Activated CD8-positive, alpha-beta memory T cell treated with anti-CD3 and anti-CD28 coated beads, Interleukin-2, amount 10 ng/mL, durations not matched to agents 7 days and 5 days (primary cell): ENCODE measurements at regions not wholly inside any gene's neighbourhood (a gene's known extent, or its start where the extent isn't known, plus 50 kb on each side); places are given as distances from the start of the nearest gene placed in this dataset.
"Not testable (repeated sequence)": the region's sequence is repeated elsewhere in the genome, so short reads cannot be mapped to it uniquely, and the experiment has no call there.

Experiments
- ATAC-seq: fragments of 150-1000 bp; cut with Tn5 transposase; one replicate; pipeline ENCODE4 v1.10.0; 2021; ENCODE audit warnings: moderate library complexity
- CTCF ChIA-PET: fragments of 350-600 bp; sonication (Branson Sonifier 250); formaldehyde crosslinking; loops from one replicate; lab custom pipeline; 2021; ENCODE audit warnings: antibody characterized with exemption; lab: Charles Lee
- DNase-seq: peaks from one replicate; pipeline ENCODE4 v3.0.0-alpha.2; 2020
- H3K27ac Mint-ChIP-seq: one replicate; pipeline ENCODE4 v1.8.0; 2021; ENCODE audit warnings: mild to moderate bottlenecking, mixed read lengths
- H3K27me3 Mint-ChIP-seq: one replicate; pipeline ENCODE4 v1.8.0; 2021; ENCODE audit warnings: mixed read lengths
- H3K36me3 Mint-ChIP-seq: one replicate; pipeline ENCODE4 v1.8.0; 2021; ENCODE audit warnings: mild to moderate bottlenecking, mixed read lengths
- H3K4me1 Mint-ChIP-seq: one replicate; pipeline ENCODE4 v1.8.0; 2021; ENCODE audit warnings: mixed read lengths
- H3K4me3 Mint-ChIP-seq: one replicate; pipeline ENCODE4 v1.8.0; 2021; ENCODE audit warnings: mild to moderate bottlenecking, moderate library complexity, mixed read lengths
- H3K9me3 Mint-ChIP-seq: one replicate; pipeline ENCODE4 v1.8.0; 2022; ENCODE audit warnings: low read depth, mixed read lengths

DNA sequence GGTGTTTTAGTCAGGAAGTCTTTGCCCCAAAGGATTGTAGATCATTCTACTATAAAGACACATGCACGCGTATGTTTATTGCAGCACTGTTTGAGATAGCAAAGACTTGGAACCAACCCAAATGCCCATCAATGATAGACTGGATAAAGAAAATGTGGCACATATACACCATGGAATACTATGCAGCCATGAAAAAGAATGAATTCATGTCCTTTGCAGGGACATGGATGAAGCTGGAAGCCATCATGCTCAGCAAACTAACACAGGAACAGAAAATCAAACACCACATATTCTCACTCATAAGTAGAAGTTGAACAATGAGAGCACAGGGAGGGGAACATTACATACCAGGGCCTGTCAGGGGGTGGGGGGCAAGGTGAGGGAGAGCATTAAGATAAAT lies 340.8 kb upstream of the TENM3 start:
- H3K27me3 Mint-ChIP-seq, H3K27ac Mint-ChIP-seq, ATAC-seq, H3K4me3 Mint-ChIP-seq, H3K36me3 Mint-ChIP-seq, CTCF ChIA-PET, H3K4me1 Mint-ChIP-seq, DNase-seq: not testable (repeated sequence)
- H3K9me3 Mint-ChIP-seq: peaks cover 10% of the 10 kb centered on the region

DNA sequence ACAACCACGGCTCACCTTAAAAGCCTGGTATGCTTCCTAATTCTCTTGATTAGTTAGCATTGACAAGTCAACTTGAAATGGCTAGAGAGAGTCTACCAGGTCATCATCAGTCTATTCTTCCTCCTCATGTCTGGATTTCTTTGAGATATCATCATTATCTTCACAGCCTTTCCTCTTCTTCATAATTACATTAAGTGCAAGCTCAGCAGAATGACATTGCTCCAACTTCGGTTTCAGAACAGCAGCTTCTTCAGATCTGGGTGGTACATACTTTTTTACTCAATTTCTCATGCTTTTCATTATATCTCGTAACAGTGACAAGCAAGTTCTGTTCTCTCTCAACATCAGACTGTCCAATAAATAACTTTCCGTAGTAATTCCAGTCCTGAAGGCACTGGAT lies 337.5 kb upstream of the TENM3 start:
- DNase-seq (no peak), ATAC-seq (no peak)
- CTCF ChIA-PET: no interaction called here
- Mint-ChIP-seq H3K4me3 (no peak overlapping the region), H3K9me3 (peaks cover 10% of the 10 kb centered on the region), H3K27ac (no peak overlapping the region), H3K27me3 (no peaks in the 10 kb centered on the region), H3K4me1 (no peaks in the 10 kb centered on the region), H3K36me3 (no peaks in the 10 kb centered on the region)

DNA sequence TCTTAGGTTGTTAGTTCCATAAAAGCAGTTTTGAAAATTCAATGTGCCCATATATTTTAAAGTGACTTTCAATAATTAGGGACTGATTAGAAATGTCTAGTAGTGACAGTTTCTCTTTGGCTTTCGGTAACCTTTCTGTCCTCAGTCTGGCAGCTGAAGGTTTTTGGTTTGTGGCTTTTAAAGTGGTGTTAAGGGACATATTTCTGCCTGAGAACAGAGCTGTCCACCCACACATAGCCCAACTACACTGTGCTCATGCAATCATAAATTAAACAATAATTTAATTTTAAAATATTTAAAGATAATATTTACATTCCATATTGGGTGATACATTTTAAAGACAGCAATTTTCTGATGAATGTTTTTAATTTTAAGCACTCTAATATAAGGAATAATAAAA lies 335.0 kb upstream of the TENM3 start:
- H3K4me1 Mint-ChIP-seq: no peaks in the 10 kb centered on the region
- ATAC-seq (no peak), DNase-seq (no peak)
- CTCF ChIA-PET: no interaction called here
- H3K36me3 Mint-ChIP-seq: no peaks in the 10 kb centered on the region
- H3K27ac Mint-ChIP-seq: no peak overlapping the region
- H3K27me3 Mint-ChIP-seq: no peaks in the 10 kb centered on the region
- H3K9me3 Mint-ChIP-seq: peaks cover 17% of the 10 kb centered on the region
- no peak overlapping the region for H3K4me3 Mint-ChIP-seq

DNA sequence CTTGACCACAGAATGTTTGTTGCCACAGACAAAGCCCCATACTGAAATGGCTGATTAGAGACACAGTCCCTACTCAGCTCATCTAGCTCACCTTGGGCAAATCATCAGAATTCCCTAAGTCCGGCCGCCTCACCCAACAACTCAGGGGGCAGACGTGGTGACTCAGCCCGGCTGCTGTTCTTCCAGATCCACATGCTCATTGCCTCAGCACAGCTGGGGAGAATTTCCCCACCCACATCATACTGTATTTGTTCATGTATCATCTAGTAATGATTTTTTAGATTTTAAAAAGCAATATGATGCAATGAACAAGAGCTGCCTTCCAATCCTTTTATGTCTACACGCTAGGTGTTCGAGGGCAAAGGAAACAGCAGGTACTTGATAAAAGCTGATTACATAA lies 333.8 kb upstream of the TENM3 start:
- H3K36me3 Mint-ChIP-seq: no peaks in the 10 kb centered on the region
- ATAC-seq: no peak
- no peaks in the 10 kb centered on the region for H3K27me3 Mint-ChIP-seq
- DNase-seq: no peak
- H3K4me1 Mint-ChIP-seq: no peaks in the 10 kb centered on the region
- CTCF ChIA-PET: no interaction called here
- H3K9me3 Mint-ChIP-seq: peaks cover 11% of the 10 kb centered on the region
- H3K4me3 Mint-ChIP-seq: no peak overlapping the region
- no peak overlapping the region for H3K27ac Mint-ChIP-seq

DNA sequence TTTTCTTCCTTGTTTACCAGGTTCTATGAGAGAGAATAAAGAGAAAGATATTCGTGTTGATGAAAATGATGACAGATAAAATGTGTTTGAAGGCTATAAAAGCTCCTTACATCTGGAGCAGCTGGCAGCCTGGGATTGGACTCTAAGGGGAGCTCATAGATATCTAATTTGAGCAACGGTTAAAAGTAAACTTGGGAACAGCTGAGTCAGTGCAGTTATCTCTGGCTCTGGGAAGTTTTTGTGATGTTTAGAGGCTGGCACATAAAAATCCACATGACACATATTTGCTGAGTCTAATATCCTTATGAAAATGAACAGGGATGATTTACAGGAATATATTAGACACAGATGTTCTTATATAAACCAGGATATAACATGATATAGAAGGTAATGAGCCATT lies 331.8 kb upstream of the TENM3 start:
- no peak overlapping the region for H3K27ac Mint-ChIP-seq
- H3K36me3 Mint-ChIP-seq: no peaks in the 10 kb centered on the region
- DNase-seq (no peak), ATAC-seq (no peak)
- H3K27me3 Mint-ChIP-seq: no peaks in the 10 kb centered on the region
- no peaks in the 10 kb centered on the region for H3K4me1 Mint-ChIP-seq
- H3K4me3 Mint-ChIP-seq: no peak overlapping the region
- CTCF ChIA-PET: no interaction called here
- peaks cover 10% of the 10 kb centered on the region for H3K9me3 Mint-ChIP-seq

DNA sequence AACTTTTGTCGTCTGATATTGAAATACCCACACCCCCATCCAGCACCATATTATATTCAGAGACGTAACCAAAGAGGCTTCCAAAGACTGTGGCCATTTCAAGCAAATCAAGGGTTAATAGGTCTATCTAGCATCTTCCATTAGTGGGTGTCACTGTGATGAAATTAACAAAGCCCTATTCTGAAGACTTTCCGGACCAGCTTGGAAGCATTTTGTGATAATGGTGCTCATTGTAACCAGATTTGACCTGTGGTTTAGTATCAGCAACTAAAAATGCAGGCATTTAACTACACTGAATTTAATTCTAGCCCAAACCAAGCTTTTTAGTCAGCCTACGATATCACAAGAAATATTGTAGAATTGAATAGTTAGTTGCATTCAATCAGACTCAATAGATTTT lies 309.7 kb upstream of the TENM3 start:
- no peaks in the 10 kb centered on the region for H3K27me3 Mint-ChIP-seq
- H3K36me3 Mint-ChIP-seq: no peaks in the 10 kb centered on the region
- no peak for ATAC-seq
- no peaks in the 10 kb centered on the region for H3K4me1 Mint-ChIP-seq
- no peak overlapping the region for H3K27ac Mint-ChIP-seq
- H3K9me3 Mint-ChIP-seq: peaks cover 4% of the 10 kb centered on the region
- CTCF ChIA-PET: no interaction called here
- DNase-seq: no peak
- H3K4me3 Mint-ChIP-seq: no peak overlapping the region

DNA sequence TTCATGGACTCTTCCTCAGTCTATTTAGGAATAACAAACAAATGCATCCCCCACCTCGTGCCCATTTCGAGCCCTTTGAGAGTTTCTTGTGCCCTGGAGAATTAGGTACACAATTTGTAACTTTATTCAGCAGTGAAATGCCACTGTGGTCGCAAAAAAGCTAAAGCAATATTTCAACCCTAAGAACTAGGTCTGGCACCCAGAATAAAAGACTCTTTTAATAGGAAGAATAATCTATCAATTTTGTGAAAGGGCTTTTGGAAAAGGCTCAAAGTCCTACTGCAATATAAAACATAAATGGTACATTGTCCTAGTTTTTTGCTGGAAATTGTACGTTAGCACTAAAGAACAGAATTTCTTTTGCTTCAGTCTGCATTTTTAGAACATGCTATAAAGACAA lies 304.6 kb upstream of the TENM3 start:
- Mint-ChIP-seq H3K9me3 (no peaks in the 10 kb centered on the region), H3K27ac (no peak overlapping the region), H3K4me1 (no peaks in the 10 kb centered on the region), H3K36me3 (no peaks in the 10 kb centered on the region), H3K27me3 (no peaks in the 10 kb centered on the region), H3K4me3 (no peak overlapping the region)
- ATAC-seq: no peak
- CTCF ChIA-PET: no interaction called here
- no peak for DNase-seq

DNA sequence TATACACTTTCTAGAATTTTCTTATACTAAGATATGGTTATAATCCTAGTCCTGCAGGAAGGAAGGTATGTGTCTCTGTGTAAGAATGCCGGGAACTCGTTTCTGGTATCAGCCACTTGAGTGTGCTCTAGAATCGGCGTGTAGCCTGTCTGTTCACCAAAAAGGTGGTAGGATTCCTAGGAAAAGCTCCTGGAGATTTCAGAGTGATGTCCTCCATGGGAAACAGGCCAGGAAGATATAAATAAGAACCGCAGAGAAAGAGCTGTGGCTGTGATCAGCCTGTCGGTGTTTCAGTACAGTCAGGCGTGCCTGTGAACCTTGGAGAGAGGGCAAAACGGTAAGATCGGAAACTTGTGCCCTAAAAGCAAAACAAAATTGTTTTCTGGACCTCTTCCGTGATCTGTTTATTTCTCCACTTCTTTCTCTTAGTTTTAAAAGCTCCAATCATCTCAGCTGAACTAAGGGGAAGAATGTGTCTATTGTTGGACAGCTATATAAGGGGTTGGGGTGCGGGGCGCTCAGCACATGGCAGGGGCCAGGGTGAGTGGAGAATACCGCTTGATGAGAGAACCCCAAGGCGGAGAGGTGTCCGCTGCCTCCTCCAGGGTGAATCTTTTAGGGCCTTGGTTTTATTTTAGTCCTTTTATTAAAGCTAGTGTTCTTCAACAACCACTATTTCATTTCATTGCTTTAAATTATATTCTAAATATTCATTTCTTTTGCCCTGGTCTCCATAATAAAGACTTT lies 303.8 kb upstream of the TENM3 start:
- Mint-ChIP-seq H3K4me3 (no peak overlapping the region), H3K4me1 (no peaks in the 10 kb centered on the region), H3K36me3 (no peaks in the 10 kb centered on the region), H3K27ac (no peak overlapping the region), H3K27me3 (no peaks in the 10 kb centered on the region), H3K9me3 (no peaks in the 10 kb centered on the region)
- CTCF ChIA-PET: no interaction called here
- DNase-seq (no peak), ATAC-seq (no peak)

DNA sequence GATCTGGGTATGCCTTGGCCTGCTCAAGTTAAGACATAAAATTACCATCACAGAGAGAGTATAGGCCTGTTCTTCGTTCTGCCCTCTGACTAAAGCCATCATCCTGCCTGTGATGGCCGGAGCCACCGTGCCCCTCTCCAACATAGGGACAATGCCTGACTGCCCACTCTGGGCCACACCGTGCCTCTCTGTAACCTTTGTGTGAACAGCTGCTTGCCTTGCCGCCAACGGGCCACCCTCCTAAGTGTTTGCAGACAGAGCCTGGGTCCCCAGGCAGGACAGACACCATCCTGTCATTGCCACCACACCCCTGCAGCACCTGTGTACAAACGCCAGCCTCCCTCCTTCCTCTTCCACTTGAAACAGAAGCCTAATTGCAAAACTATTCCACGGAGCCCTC lies 298.7 kb upstream of the TENM3 start:
- DNase-seq (no peak), ATAC-seq (no peak)
- Mint-ChIP-seq H3K4me3 (no peak overlapping the region), H3K27ac (no peak overlapping the region), H3K4me1 (no peaks in the 10 kb centered on the region), H3K36me3 (no peaks in the 10 kb centered on the region), H3K9me3 (no peaks in the 10 kb centered on the region), H3K27me3 (no peaks in the 10 kb centered on the region)
- CTCF ChIA-PET: no interaction called here

DNA sequence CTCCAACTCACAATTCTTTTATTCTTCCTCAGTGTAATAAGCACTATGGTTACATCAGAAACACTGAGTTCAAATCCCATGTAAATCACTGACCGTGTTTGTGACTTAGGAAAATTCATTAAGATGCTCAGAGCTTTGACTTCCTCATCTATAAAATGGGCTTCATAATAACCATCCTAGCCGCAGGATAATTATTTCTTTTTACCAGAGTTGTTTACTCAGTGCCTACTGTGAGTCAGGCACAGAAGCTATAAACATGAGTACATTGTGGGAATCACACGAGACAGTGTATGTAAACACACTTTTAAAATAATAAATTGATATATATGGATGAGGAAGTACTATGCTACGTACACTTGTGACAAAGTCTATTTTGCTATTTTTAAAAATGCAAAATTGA lies 296.3 kb upstream of the TENM3 start:
- no peak for DNase-seq
- no peaks in the 10 kb centered on the region for H3K27me3 Mint-ChIP-seq
- H3K9me3 Mint-ChIP-seq: no peaks in the 10 kb centered on the region
- CTCF ChIA-PET: no interaction called here
- no peaks in the 10 kb centered on the region for H3K4me1 Mint-ChIP-seq
- no peak for ATAC-seq
- H3K27ac Mint-ChIP-seq: no peak overlapping the region
- no peak overlapping the region for H3K4me3 Mint-ChIP-seq
- no peaks in the 10 kb centered on the region for H3K36me3 Mint-ChIP-seq

DNA sequence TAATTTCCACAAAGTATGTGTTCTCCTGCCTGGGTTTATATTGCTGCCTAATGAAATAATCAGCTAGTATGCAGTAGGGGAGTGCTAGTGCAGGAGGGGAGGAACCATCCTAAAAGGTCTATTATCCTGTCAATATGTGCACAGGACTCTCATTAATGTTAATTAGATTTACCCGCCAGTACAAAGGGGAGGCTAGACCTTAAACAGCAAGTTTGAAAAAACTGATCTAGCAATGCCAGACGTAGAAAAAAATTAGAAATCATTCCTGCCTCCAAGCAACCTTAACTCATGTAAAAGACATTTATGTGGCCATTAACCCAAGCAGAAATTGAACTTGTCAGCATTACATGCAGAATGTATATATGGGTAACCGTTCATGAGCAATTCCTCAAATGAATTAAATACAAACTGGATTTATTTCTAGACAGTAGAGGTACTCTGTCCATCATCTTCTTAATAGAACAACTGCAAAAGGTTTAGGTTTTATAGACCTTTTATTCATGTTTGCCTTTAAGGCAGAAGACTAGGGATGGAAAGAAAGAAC lies 294.3 kb upstream of the TENM3 start:
- H3K4me3 Mint-ChIP-seq: no peak overlapping the region
- DNase-seq: no peak
- no peak for ATAC-seq
- no peaks in the 10 kb centered on the region for H3K27me3 Mint-ChIP-seq
- H3K27ac Mint-ChIP-seq: no peak overlapping the region
- H3K4me1 Mint-ChIP-seq: no peaks in the 10 kb centered on the region
- no peaks in the 10 kb centered on the region for H3K36me3 Mint-ChIP-seq
- CTCF ChIA-PET: no interaction called here
- no peaks in the 10 kb centered on the region for H3K9me3 Mint-ChIP-seq

DNA sequence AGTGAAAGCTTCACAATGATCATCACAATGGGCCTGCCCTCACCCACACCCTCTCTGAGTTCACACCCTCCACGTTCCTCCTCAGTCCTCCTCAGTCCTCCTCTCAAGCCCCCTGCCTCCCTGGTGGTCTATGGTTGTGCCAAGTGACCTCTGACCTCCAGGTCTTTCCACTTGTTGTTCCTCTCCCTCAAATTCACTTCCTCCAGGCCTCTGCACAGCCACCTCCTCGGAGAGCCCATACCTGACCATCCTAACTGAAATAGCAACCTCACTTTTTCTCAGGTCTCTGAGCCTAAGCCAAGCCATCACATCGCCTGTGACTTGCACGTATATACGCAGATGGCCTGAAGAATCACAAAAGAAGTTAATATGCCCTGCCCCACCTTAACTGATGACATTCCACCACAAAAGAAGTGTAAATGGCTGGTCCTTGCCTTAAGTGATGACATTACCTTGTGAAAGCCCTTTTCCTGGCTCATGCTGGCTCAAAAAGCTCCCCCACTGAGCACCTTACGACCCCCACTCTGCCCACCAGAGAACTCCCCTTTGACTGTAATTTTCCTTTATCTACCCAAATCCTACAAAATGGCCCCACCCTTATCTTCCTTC lies 293.4 kb upstream of the TENM3 start:
- ATAC-seq (no peak), DNase-seq (no peak)
- Mint-ChIP-seq H3K9me3 (no peaks in the 10 kb centered on the region), H3K36me3 (no peaks in the 10 kb centered on the region), H3K4me3 (no peak overlapping the region), H3K27ac (no peak overlapping the region), H3K27me3 (no peaks in the 10 kb centered on the region), H3K4me1 (no peaks in the 10 kb centered on the region)
- CTCF ChIA-PET: no interaction called here

DNA sequence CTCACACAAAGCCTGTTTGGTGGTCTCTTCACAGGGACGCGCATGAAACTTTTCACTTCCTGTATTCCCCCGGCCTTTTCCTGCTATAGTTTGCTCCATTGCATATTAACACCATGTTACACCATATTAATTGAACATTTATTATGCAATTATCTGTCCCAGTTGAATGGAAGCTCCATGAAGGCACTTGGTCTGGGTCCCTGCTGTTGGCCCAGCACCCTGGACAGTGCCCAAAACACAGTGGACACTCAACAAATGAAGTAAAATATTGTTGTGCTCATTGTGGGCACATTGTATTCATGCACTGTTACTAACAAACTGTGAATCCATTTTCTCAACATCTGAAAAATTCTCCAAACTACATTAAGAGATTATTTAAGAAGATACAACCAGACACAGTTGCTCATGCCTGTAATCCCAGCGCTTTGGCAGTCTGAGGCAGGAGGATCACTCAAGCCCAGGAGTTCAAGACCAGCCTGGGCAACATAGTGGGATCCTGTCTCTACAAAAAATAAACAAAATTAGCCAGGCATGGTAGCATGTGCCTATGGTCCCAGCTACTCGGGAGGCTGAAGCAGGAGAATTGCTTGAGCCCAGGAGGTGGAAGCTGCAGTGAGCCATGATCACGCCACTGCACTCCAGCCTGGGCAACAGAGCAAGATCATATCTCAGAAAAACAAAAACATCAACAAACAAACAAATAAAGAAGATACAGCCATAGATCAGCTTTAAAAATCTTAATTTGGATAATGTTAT lies 292.7 kb upstream of the TENM3 start:
- Mint-ChIP-seq H3K27ac (no peak overlapping the region), H3K4me1 (no peaks in the 10 kb centered on the region), H3K27me3 (no peaks in the 10 kb centered on the region), H3K4me3 (no peak overlapping the region), H3K36me3 (no peaks in the 10 kb centered on the region), H3K9me3 (no peaks in the 10 kb centered on the region)
- DNase-seq: no peak
- ATAC-seq: no peak
- CTCF ChIA-PET: no interaction called here

DNA sequence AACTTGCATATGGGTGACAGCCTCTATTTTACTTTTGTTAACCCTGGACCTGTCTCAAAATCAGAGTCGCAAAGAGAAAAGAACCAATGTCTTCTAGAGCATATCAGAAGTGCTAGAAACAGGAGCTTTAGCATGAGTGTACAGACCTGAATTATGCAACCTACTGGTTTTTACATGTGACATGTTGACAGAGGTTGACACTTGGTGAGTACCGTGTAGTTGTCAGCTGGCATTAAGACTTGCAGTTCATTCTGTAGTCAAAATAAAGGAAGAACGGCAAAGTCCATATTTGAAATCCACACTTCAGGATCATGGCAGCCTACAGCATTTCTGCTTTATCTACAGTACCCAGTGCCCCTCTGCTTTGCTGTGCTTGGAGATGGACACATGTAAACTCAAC lies 291.9 kb upstream of the TENM3 start:
- no peaks in the 10 kb centered on the region for H3K27me3 Mint-ChIP-seq
- H3K9me3 Mint-ChIP-seq: no peaks in the 10 kb centered on the region
- CTCF ChIA-PET: no interaction called here
- ATAC-seq (no peak), DNase-seq (no peak)
- no peak overlapping the region for H3K27ac Mint-ChIP-seq
- no peaks in the 10 kb centered on the region for H3K36me3 Mint-ChIP-seq
- H3K4me1 Mint-ChIP-seq: no peaks in the 10 kb centered on the region
- no peak overlapping the region for H3K4me3 Mint-ChIP-seq
